HEK293T (cell line): ENCODE measurements at regions not wholly inside any gene's neighbourhood (a gene's known extent, or its start where the extent isn't known, plus 50 kb on each side); places are given as distances from the start of the nearest gene placed in this dataset.
"Not testable (repeated sequence)": the region's sequence is repeated elsewhere in the genome, so short reads cannot be mapped to it uniquely, and the experiment has no call there.

Experiments
- ARNT ChIP-seq: fragments of 450-650 bp; IDR thresholded peaks from 2 replicates; pipeline ENCODE4 v1.6.1; 2017; ENCODE audit warnings: mild to moderate bottlenecking
- BHLHE40 ChIP-seq: fragments of 450-650 bp; IDR thresholded peaks from 2 replicates; pipeline ENCODE4 v1.6.1; 2016; ENCODE audit warnings: mild to moderate bottlenecking, moderate library complexity, borderline replicate concordance
- FOXK2 ChIP-seq: fragments of 450-650 bp; IDR thresholded peaks from 2 replicates; pipeline ENCODE4 v1.6.1; 2016; ENCODE audit warnings: mild to moderate bottlenecking
- HDGF ChIP-seq: fragments of 450-650 bp; IDR thresholded peaks from 2 replicates; pipeline ENCODE4 v1.6.1; 2017; ENCODE audit warnings: antibody characterized with exemption, borderline replicate concordance
- L3MBTL2 ChIP-seq: fragments of 450-650 bp; conservative IDR thresholded peaks from 2 replicates; pipeline ENCODE4 v1.6.1; 2016; ENCODE audit warnings: mild to moderate bottlenecking
- NFRKB ChIP-seq: fragments of 450-650 bp; IDR thresholded peaks from 2 replicates; pipeline ENCODE4 v1.6.1; 2016; ENCODE audit warnings: mild to moderate bottlenecking, moderate library complexity
- PKNOX1 ChIP-seq: fragments of 450-650 bp; IDR thresholded peaks from 2 replicates; pipeline ENCODE4 v1.6.1; 2016
- SP1 ChIP-seq: fragments of 450-650 bp; IDR thresholded peaks from 2 replicates; pipeline ENCODE4 v1.6.1; 2017
- TARDBP ChIP-seq: fragments of 450-650 bp; IDR thresholded peaks from 2 replicates; pipeline ENCODE4 v1.6.1; 2016

GRCh38 chr5:99515864-99516490 is 587.2 kb upstream of the CHD1 start:
- TF ChIP-seq ARNT, BHLHE40, L3MBTL2, SP1, FOXK2, NFRKB, PKNOX1, TARDBP, HDGF: not testable (repeated sequence)
